Hepatocyte (in vitro differentiated cells): ENCODE measurements at regions not wholly inside any gene's neighbourhood (a gene's known extent, or its start where the extent isn't known, plus 50 kb on each side); places are given as distances from the start of the nearest gene placed in this dataset.

Source experiments
- DNase-seq: peaks from one replicate; pipeline ENCODE4 v3.0.0-alpha.2; 2016; ENCODE audit warnings: low spot score
- H2AFZ ChIP-seq: fragments of 200-600 bp; sonication (generic); 2 replicates; pipeline ENCODE4 v1.6.0; 2016; ENCODE audit warnings: antibody characterized with exemption, mild to moderate bottlenecking
- H3K27ac ChIP-seq: fragments of 200-600 bp; sonication (generic); 2 replicates; pipeline ENCODE4 v1.5.1; 2016; ENCODE audit warnings: mild to moderate bottlenecking
- H3K27me3 ChIP-seq: fragments of 200-600 bp; sonication (generic); 2 replicates; pipeline ENCODE4 v1.6.1; 2016
- H3K36me3 ChIP-seq: fragments of 200-600 bp; sonication (generic); replicated peaks from 2 replicates; pipeline ENCODE4 v1.5.1; 2016; ENCODE audit warnings: low read depth; ENCODE audit not compliant: insufficient read depth
- H3K4me1 ChIP-seq: fragments of 200-600 bp; sonication (generic); 2 replicates; pipeline ENCODE4 v1.5.1; 2016; ENCODE audit warnings: mild to moderate bottlenecking, moderate library complexity; ENCODE audit not compliant: insufficient read depth
- H3K4me2 ChIP-seq: fragments of 200-600 bp; sonication (generic); 2 replicates; pipeline ENCODE4 v1.6.0; 2016
- H3K4me3 ChIP-seq: fragments of 200-600 bp; sonication (generic); 2 replicates; pipeline ENCODE4 v1.5.1; 2016; ENCODE audit warnings: mild to moderate bottlenecking
- H3K79me2 ChIP-seq: fragments of 200-600 bp; sonication (generic); 2 replicates; pipeline ENCODE4 v1.6.0; 2017; ENCODE audit warnings: mild to moderate bottlenecking
- H3K9me2 ChIP-seq: fragments of 200-600 bp; sonication (generic); replicated peaks from 2 replicates; pipeline ENCODE4 v1.6.0; 2017; ENCODE audit warnings: mild to moderate bottlenecking; ENCODE audit not compliant: insufficient read depth
- H3K9me3 ChIP-seq: fragments of 200-600 bp; sonication (generic); 2 replicates; pipeline ENCODE4 v1.5.1; 2016; ENCODE audit warnings: low read depth, mild to moderate bottlenecking
- H4K20me1 ChIP-seq: fragments of 200-600 bp; sonication (generic); 2 replicates; pipeline ENCODE4 v1.6.0; 2016; ENCODE audit warnings: mild to moderate bottlenecking; ENCODE audit not compliant: insufficient read depth, poor library complexity, severe bottlenecking
- CTCF ChIP-seq: fragments of 200-600 bp; sonication (generic); IDR thresholded peaks from 2 replicates; pipeline ENCODE4 v1.5.1; 2016; ENCODE audit warnings: antibody characterized with exemption, mild to moderate bottlenecking; ENCODE audit not compliant: poor library complexity
- EZH2 ChIP-seq: fragments of 200-600 bp; sonication (generic); IDR thresholded peaks from 2 replicates; pipeline ENCODE4 v1.6.1; 2016; ENCODE audit warnings: antibody characterized with exemption, mild to moderate bottlenecking, borderline replicate concordance
- EZH2phosphoT487 ChIP-seq: fragments of 200-600 bp; sonication (generic); IDR thresholded peaks from one replicate; pipeline ENCODE4 v1.6.1; 2018; ENCODE audit warnings: antibody characterized with exemption, mild to moderate bottlenecking, low read depth, moderate library complexity; ENCODE audit not compliant: unreplicated experiment, severe bottlenecking
- WGBS: methylation state at CpG from one replicate; pipeline ENCODE4 v1.1.6; 2016; ENCODE audit warnings: low lambda C conversion rate; ENCODE audit errors: missing lambda C conversion rate; 5-methylcytosine and 5-hydroxymethylcytosine counted together

GRCh38 chr11:71118671-71119250 lies 133.6 kb downstream of the SHANK2 start:
- H2AFZ ChIP-seq: no peak overlapping the region
- H3K27me3 ChIP-seq: no peaks in the 10 kb centered on the region
- H3K9me2 ChIP-seq: no peaks in the 10 kb centered on the region
- no peak overlapping the region for H3K4me3 ChIP-seq
- WGBS: 96% methylated on average over 20 of the region's 20 CpGs
- H3K4me1 ChIP-seq: no peaks in the 10 kb centered on the region
- DNase-seq: no peak
- H4K20me1 ChIP-seq: no peaks in the 10 kb centered on the region
- H3K36me3 ChIP-seq: no peaks in the 10 kb centered on the region
- H3K79me2 ChIP-seq: no peaks in the 10 kb centered on the region
- TF ChIP-seq EZH2phosphoT487: no peak
- no peak for TF ChIP-seq EZH2
- no peak for TF ChIP-seq CTCF
- H3K9me3 ChIP-seq: no peaks in the 10 kb centered on the region
- no peak overlapping the region for H3K4me2 ChIP-seq
- no peak overlapping the region for H3K27ac ChIP-seq

GRCh38 chr11:71117311-71117710 lies 135.1 kb downstream of the SHANK2 start:
- 70% methylated on average over 5 of the region's 5 CpGs for WGBS
- H3K9me2 ChIP-seq: no peaks in the 10 kb centered on the region
- no peaks in the 10 kb centered on the region for H3K79me2 ChIP-seq
- no peak for TF ChIP-seq CTCF
- TF ChIP-seq EZH2: no peak
- no peak for TF ChIP-seq EZH2phosphoT487
- no peak overlapping the region for H3K4me2 ChIP-seq
- H4K20me1 ChIP-seq: no peaks in the 10 kb centered on the region
- H3K4me1 ChIP-seq: no peaks in the 10 kb centered on the region
- H3K27me3 ChIP-seq: no peaks in the 10 kb centered on the region
- H3K4me3 ChIP-seq: no peak overlapping the region
- no peaks in the 10 kb centered on the region for H3K9me3 ChIP-seq
- H3K36me3 ChIP-seq: no peaks in the 10 kb centered on the region
- peak; percentile 51 for DNase-seq
- peak overlapping the region; percentile 34 for H3K27ac ChIP-seq
- no peak overlapping the region for H2AFZ ChIP-seq

GRCh38 chr11:71116693-71117040 lies 135.7 kb downstream of the SHANK2 start:
- no peak for DNase-seq
- Histone ChIP-seq H2AFZ (no peak overlapping the region), H3K79me2 (no peaks in the 10 kb centered on the region), H3K4me2 (no peak overlapping the region), H3K9me2 (no peaks in the 10 kb centered on the region), H3K36me3 (no peaks in the 10 kb centered on the region), H3K4me1 (no peaks in the 10 kb centered on the region), H4K20me1 (no peaks in the 10 kb centered on the region), H3K4me3 (no peak overlapping the region), H3K27me3 (no peaks in the 10 kb centered on the region), H3K27ac (peak overlapping the region; percentile 34), H3K9me3 (no peaks in the 10 kb centered on the region)
- WGBS: 93% methylated on average over 8 of the region's 8 CpGs
- TF ChIP-seq CTCF (no peak), EZH2phosphoT487 (no peak), EZH2 (no peak)
